ELF-1 (cell line): ENCODE measurements at regions not wholly inside any gene's neighbourhood (a gene's known extent, or its start where the extent isn't known, plus 50 kb on each side); places are given as distances from the start of the nearest gene placed in this dataset.

Experiments used
- DNase-seq: peaks from one replicate; pipeline ENCODE4 v3.0.0-alpha.2; 2016; ENCODE audit warnings: low read depth, low spot score

GRCh38 chr1:8115769-8116167 lies 89.7 kb upstream of the ERRFI1 start:
- DNase-seq = peak; percentile 84

DNA sequence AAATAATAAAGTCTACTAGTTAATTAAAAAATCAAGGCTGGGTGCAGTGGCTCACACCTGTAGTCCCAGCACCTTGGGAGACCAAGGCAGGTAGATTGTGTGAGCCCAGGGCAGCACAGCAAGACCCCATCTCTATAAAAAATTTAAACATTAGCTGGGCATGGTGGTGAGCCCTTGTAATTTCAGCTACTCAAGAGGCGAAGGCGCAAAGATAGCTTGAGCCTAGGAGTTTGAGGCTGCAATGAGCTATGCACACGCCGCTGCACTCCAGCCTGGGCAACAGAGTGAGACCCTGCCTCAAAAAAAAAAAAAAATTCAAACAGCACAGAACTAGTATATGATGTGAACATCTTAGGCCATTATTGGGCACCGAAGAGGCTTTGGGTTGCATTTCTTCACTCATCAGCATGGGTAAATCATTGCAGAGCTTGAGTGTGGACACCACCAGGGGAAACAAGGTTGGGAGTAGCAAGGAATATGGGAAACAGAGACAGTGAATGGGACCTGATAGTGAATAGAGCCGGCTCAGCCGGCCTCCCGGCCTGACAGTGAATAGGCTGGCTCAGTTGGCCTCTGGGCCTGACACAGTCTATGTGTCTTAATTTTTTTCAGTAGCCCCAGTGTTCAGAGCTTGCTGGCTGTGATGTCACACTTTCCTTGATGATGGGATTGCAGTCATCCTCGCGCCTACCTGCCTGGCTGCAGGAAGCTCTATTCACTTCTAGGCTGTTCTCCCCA lies 89.1 kb upstream of the ERRFI1 start:
- DNase-seq = no peak

GRCh38 chr1:8113262-8114220 lies 87.4 kb upstream of the ERRFI1 start:
- no peak for DNase-seq

- DNase-seq = no peak
These were observed 86.6 kb upstream of the ERRFI1 start for GRCh38 chr1:8112611-8113261.

DNA sequence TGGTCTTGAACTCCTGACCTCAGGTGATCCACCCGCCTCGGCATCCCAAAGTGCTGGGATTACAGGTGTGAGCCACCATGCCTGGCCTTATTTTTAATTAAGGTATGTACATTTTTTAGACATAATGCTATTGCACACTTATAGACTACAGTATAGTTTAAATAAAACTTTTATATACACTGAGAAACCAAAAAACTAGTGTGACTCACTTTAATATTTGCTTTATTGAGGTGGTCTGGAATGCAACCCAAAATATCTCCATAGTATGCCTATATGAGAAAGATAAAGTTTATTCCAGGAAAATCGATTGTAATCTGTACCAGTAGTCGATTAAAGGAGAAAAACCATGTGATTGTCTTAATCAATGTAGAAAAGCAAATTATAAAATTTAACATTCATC lies 85.5 kb upstream of the ERRFI1 start:
- no peak for DNase-seq

DNA sequence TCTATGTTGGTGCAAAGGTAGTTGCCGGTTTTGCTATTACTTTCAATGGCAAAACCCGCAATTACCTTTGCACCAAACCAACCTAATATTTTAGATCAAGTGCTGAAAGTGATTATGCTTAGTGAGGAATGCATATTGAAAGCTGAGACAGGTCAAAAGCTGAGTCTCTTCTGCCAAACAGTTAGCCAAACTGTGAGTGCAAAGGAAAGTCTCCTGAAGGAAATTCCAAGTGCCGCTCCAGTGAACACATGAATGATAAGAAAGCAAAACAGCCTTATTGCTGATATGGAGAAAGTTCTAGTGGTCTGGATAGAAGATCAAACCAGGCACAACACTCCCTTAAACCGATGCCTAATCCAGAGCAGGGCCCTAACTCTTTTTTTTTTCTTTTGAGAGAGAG lies 83.1 kb upstream of the ERRFI1 start:
- no peak for DNase-seq

- DNase-seq = peak; percentile 35
These were observed 81.8 kb upstream of the ERRFI1 start for GRCh38 chr1:8107897-8108296.

- no peak for DNase-seq
These were observed 78.4 kb upstream of the ERRFI1 start for GRCh38 chr1:8104278-8105236.

- DNase-seq = no peak
These were observed 71.8 kb upstream of the ERRFI1 start for GRCh38 chr1:8097908-8098307.

DNA sequence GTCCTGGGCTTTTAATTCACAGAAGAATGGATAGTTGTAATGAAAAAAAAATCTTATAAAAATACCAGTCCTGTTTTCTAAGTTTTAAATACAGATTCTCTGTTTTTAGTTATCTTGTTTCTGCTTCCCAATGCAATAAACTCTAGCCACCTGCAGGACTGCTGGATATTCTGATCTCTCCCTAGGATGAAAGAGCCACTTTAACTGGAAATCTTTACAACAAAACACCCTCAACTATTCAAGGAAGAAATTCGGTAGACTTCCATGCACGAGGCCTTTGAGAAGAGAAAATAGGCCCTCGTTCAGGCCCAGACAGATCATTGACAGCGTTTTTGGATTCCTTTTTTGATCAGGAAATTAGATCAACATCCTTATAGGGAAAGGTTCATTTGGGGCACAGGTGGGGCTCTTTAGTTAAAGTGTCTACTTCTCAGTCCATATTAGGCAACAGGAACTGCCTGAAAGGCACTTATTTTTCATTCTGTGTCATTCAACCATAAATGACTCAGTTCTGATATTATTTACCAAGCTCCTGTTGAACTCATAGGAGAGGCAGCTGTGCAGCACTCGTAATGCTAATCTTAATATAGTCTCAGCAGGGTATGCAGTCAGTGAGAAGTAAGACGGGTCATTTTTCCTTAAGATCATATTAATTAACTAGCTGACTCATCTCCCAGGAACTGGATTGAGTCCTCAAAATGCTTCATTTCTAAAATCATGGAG lies 71.1 kb upstream of the ERRFI1 start:
- no peak for DNase-seq

DNA sequence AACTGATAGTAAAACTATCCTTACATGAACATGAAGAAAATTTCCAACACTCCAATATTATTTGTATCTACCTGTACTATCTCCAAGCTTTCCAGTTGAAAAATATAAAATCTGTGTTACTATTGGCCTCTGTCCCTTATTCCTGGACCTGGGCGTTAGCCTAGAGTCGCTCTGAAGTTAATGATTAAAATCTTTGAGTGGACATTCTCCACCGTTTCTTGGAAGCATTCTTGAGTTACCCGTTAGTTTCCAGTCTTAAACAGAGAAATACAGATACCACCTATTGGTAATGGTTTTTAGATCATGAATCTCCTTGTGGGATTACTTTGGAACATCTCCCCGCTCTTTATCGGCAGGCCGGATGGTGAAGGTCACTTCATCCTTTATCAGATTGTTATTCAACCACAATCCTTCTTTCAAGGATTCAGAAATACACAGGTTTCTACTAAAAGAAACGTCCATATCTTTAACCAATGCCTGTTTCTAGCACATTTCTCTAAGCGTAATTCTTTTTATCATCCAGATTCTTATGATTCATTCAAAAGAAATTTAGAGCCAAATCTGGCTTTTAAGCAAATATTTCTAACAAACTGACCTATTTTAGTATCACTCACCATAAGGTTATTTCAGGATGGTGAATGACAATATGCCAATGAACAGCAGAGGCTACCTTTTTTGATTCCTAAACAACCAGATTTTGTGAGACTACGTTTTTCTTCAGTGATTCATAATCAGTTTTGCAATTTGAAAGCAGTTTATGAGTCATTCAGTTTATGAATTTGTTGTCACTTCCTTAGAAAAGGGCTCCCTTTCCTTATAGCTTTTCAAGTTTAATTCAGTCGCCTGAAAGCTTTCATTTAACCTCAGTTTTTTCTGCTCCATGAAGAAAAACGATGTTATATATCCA lies 70.2 kb upstream of the ERRFI1 start:
- no peak for DNase-seq

DNA sequence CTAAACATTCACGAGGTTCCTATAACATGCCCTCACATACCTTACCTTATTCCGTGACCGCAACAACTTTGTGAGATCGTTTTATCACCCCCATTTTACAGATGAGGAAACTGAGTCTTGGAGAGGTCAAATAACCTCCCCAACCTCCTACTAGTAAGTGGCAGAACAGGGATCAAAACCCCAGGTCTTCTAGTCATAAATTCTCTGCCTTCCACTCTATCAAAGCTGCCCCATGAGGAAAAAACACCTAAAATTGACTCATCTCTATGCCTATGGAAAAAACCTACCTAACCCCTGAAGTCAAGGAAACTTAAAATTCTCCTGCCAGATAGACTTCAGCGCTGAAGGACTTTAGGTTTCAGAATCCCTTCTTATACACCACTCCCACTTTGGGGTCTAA lies 69.5 kb upstream of the ERRFI1 start:
- DNase-seq = no peak

- DNase-seq = no peak
These were observed 68.6 kb upstream of the ERRFI1 start for GRCh38 chr1:8094481-8095241.

- DNase-seq = no peak
These were observed 67.3 kb upstream of the ERRFI1 start for GRCh38 chr1:8093221-8093980.

- DNase-seq = no peak
These were observed 66.5 kb upstream of the ERRFI1 start for GRCh38 chr1:8092657-8093056.

DNA sequence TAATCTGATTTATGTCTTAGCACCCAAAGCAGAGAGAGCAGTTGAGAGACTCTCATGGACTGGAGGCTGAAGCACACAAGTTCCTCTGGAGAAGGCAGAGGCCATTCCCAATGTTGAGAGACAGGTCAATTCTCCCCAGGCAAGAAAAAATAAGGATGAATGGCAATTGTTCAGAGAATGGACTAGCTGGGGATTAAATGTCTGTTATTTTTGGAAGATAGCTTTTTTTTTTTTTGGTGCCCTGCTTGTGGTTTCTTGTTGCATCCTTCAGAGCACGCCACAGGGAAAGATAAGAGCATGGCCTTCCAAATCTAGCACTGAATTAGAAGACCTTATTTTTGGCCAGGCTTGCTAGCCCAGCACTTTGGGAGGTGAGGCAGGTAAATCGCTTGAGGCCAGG lies 65.6 kb upstream of the ERRFI1 start:
- DNase-seq = no peak

DNA sequence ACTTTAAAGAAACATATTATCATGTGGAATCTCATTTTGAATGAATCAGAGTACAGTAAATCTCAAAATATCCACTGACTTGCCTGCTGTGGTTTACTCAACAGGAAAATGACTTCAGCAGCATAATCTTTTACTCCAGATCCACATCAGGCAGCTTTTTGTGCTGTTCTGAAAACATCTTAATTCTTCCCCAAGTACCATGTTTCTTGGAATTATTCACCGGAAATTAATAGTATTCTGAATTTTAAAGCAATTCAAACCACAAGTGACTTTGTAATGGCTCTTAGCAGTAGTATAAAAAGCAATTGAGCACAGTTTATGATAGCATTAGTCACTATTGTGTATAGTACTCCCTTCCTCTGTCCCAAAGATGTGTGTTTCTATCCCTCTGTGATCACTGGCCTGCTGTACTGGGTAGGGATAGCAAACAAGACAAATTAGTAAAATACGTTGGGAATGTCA lies 64.2 kb upstream of the ERRFI1 start:
- DNase-seq = no peak
